ENCODE measurements at regions not wholly inside any gene's neighbourhood (a gene's known extent, or its start where the extent isn't known, plus 50 kb on each side); places are given as distances from the start of the nearest gene placed in this dataset.

DNA sequence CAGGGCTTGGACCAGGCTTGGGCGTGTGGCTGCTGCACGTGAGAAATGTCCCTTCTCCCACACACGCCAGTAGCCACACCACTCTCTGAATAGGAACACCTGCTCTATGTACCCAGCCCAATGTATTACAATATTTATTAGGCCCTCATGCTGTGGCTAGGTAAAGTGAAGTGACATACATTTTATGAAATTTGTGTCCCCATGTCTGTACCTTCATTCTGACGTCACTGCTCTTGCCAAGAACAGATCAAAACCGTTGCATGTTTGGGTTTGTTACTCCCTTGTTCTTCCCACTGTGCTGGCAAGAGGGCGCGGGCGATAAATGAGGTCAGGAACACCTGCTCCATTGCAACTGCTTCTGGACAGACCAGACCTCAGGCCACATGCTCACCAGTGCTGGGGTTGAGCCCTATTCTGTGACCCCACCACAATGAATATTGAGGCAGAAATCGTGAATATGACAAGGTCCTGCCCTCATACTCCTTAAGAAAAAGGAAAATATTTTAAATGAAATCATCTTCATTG, 436.4 kb upstream of the SALL3 start:
- no peak overlapping the region for H3K27ac ChIP-seq (ENCODE audit: low read depth in 1 of 2, low read length in 2 of 2)
- DNase-seq, result no peak
- H3K36me3 Mint-ChIP-seq, result no peaks in the 10 kb centered on the region
- WGBS (ENCODE audit: insufficient coverage), result 91% methylated on average over 5 of the region's 9 CpGs
- peaks cover 28 to 32% of the 10 kb centered on the region in 2 donors for H3K4me1 ChIP-seq (ENCODE audit: control insufficient read depth in 1 of 2, insufficient read depth in 2 of 2, low read length in 2 of 2)
- TF ChIP-seq, protein P1, sequence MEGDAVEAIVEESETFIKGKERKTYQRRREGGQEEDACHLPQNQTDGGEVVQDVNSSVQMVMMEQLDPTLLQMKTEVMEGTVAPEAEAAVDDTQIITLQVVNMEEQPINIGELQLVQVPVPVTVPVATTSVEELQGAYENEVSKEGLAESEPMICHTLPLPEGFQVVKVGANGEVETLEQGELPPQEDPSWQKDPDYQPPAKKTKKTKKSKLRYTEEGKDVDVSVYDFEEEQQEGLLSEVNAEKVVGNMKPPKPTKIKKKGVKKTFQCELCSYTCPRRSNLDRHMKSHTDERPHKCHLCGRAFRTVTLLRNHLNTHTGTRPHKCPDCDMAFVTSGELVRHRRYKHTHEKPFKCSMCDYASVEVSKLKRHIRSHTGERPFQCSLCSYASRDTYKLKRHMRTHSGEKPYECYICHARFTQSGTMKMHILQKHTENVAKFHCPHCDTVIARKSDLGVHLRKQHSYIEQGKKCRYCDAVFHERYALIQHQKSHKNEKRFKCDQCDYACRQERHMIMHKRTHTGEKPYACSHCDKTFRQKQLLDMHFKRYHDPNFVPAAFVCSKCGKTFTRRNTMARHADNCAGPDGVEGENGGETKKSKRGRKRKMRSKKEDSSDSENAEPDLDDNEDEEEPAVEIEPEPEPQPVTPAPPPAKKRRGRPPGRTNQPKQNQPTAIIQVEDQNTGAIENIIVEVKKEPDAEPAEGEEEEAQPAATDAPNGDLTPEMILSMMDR (IDR thresholded peaks at IDR 0.05), result no peak
- no peak overlapping the region for H2AFZ ChIP-seq (ENCODE audit: insufficient read depth, low read depth, low read length, poor library complexity, severe bottlenecking)
- peaks cover 33% of the 10 kb centered on the region for H3K4me1 Mint-ChIP-seq
- no peaks in the 10 kb centered on the region for H3K36me3 ChIP-seq (replicated peaks in 1 of 2; ENCODE audit: control insufficient read depth in 1 of 2, insufficient read depth in 2 of 2, low read length in 2 of 2)
- H3K27me3 ChIP-seq (ENCODE audit: control insufficient read depth in 2 of 2, insufficient read depth in 2 of 2, low read length in 2 of 2), result peaks cover 0 to 3% of the 10 kb centered on the region in 2 donors
- H3K79me2 ChIP-seq (ENCODE audit: insufficient read depth, low read length), result no peaks in the 10 kb centered on the region
- H3K9me3 Mint-ChIP-seq, result peaks cover 2 to 19% (median 15%) of the 10 kb centered on the region in 7 donors
- intact Hi-C loops (cut with micrococcal nuclease), result no loop called here
- no peak overlapping the region for H3K4me2 ChIP-seq (replicated peaks; ENCODE audit: extremely low read depth, low read length, poor library complexity, severe bottlenecking)
- H3K9me3 ChIP-seq (replicated peaks in 1 of 2; ENCODE audit: control insufficient read depth in 1 of 2, insufficient read depth in 1 of 2, low read length in 2 of 2), result peaks cover 3 to 24% of the 10 kb centered on the region in 2 donors
- H4K20me1 ChIP-seq (ENCODE audit: insufficient read depth, low read length), result no peaks in the 10 kb centered on the region
- H3K27ac Mint-ChIP-seq, result peak overlapping the region in 1 of 7 donors; percentile 50
- H3K27me3 Mint-ChIP-seq (ENCODE audit: low read depth in 3 of 3), result peaks cover 2 to 13% (median 9%) of the 10 kb centered on the region in 3 donors
- H3K9ac ChIP-seq (ENCODE audit: insufficient read depth, low read length, poor library complexity, severe bottlenecking), result no peak overlapping the region
- H3K4me3 Mint-ChIP-seq, result no peak overlapping the region
- H3K4me3 ChIP-seq (replicated peaks in 1 of 3; ENCODE audit: low read depth in 2 of 3, low read length in 3 of 3), result no peak overlapping the region

GRCh38 chr18:78546281-78546680, 433.3 kb upstream of the SALL3 start:
- no peak for DNase-seq
- no peaks in the 10 kb centered on the region for H4K20me1 ChIP-seq (ENCODE audit: insufficient read depth, low read length)
- peaks cover 14 to 19% of the 10 kb centered on the region in 2 donors for H3K4me1 ChIP-seq (ENCODE audit: control insufficient read depth in 1 of 2, insufficient read depth in 2 of 2, low read length in 2 of 2)
- no peaks in the 10 kb centered on the region for H3K36me3 ChIP-seq (replicated peaks in 1 of 2; ENCODE audit: control insufficient read depth in 1 of 2, insufficient read depth in 2 of 2, low read length in 2 of 2)
- no peaks in the 10 kb centered on the region for H3K27me3 ChIP-seq (ENCODE audit: control insufficient read depth in 2 of 2, insufficient read depth in 2 of 2, low read length in 2 of 2)
- H3K27ac ChIP-seq (ENCODE audit: low read depth in 1 of 2, low read length in 2 of 2), result no peak overlapping the region
- H3K4me2 ChIP-seq (replicated peaks; ENCODE audit: extremely low read depth, low read length, poor library complexity, severe bottlenecking), result no peak overlapping the region
- TF ChIP-seq, protein P1 (IDR thresholded peaks at IDR 0.05), result no peak
- H3K9me3 ChIP-seq (replicated peaks in 1 of 2; ENCODE audit: control insufficient read depth in 1 of 2, insufficient read depth in 1 of 2, low read length in 2 of 2), result peaks cover 17 to 19% of the 10 kb centered on the region in 2 donors
- H3K27me3 Mint-ChIP-seq (ENCODE audit: low read depth in 3 of 3), result peaks cover 1 to 3% (median 2%) of the 10 kb centered on the region in 3 donors
- H3K9ac ChIP-seq (ENCODE audit: insufficient read depth, low read length, poor library complexity, severe bottlenecking), result no peak overlapping the region
- H3K79me2 ChIP-seq (ENCODE audit: insufficient read depth, low read length), result no peaks in the 10 kb centered on the region
- no peak overlapping the region for H3K27ac Mint-ChIP-seq
- WGBS (ENCODE audit: insufficient coverage), result no CpG with 5 or more reads among the region's 5 CpGs
- no peak overlapping the region for H3K4me3 ChIP-seq (replicated peaks in 1 of 3; ENCODE audit: low read depth in 2 of 3, low read length in 3 of 3)
- peaks cover 19% of the 10 kb centered on the region for H3K4me1 Mint-ChIP-seq
- H2AFZ ChIP-seq (ENCODE audit: insufficient read depth, low read depth, low read length, poor library complexity, severe bottlenecking), result no peak overlapping the region
- no peak overlapping the region for H3K4me3 Mint-ChIP-seq
- H3K36me3 Mint-ChIP-seq, result no peaks in the 10 kb centered on the region
- peaks cover 0 to 20% (median 9%) of the 10 kb centered on the region in 7 donors for H3K9me3 Mint-ChIP-seq
- intact Hi-C loops (cut with micrococcal nuclease), result no loop called here
